HepG2 (cell line): ENCODE measurements at regions not wholly inside any gene's neighbourhood (a gene's known extent, or its start where the extent isn't known, plus 50 kb on each side); places are given as distances from the start of the nearest gene placed in this dataset.

Experiments used
- ATAC-seq: fragments of 200-7000 bp; cut with Tn5 transposase; 3 replicates; pipeline ENCODE4 v1.9.1; 2020; ENCODE audit warnings: mild to moderate bottlenecking, moderate library complexity
- BruUV-seq: library from RNA; stranded (reverse); fragments of 400-500 nt; replicated peaks from 2 replicates; lab custom pipeline; 2021; lab: Mats Ljungman, UMichigan
- CTCF ChIA-PET: fragments of 300-600 bp; formaldehyde crosslinking; extraction: SDS; loops from one replicate; lab custom pipeline; 2021; ENCODE audit warnings: low total read pairs, inconsistent platforms, low intra/inter-chr PET ratio; lab: Yijun Ruan, JAX
- POLR2A ChIA-PET: fragments of 350-600 bp; sonication (Branson Sonifier 250); formaldehyde crosslinking; loops from one replicate; lab custom pipeline; 2020; ENCODE audit warnings: antibody characterized with exemption, inconsistent platforms; lab: Yijun Ruan, JAX
- DNase-seq: peaks from one replicate; pipeline ENCODE4 v3.0.0-alpha.2; 2015; ENCODE audit warnings: low spot score
- FAIRE-seq: peaks from 3 replicates; lab custom pipeline; 2011; peaks lifted over from hg19 to GRCh38; lab: Jason Lieb, UNC
- H2AFZ ChIP-seq: one replicate; pipeline ENCODE4 v1.6.1; 2011; ENCODE audit warnings: low read length, inconsistent platforms
- H3K27ac ChIP-seq: fragments of 300-600 bp; 3 replicates; pipeline ENCODE4 v1.8.0; 2011; ENCODE audit warnings: mixed run types, mild to moderate bottlenecking, mixed read lengths, low read length, inconsistent platforms; ENCODE audit not compliant: insufficient read depth; ENCODE audit errors: extremely low read length
- H3K27me3 ChIP-seq, 2 experiments: fragments of 200-600 bp in 1 of 2; 2 replicates in 1 of 2; 3 replicates in 1 of 2; pipeline versions ENCODE4 v1.6.0 to v1.8.0; 2011; ENCODE audit warnings: low read length in 2 of 2, mild to moderate bottlenecking in 2 of 2, moderate library complexity in 2 of 2, inconsistent platforms in 1 of 2; ENCODE audit not compliant: insufficient read depth in 2 of 2, control insufficient read depth in 1 of 2
- H3K36me3 ChIP-seq, 2 experiments: fragments of 200-600 bp in 1 of 2; replicated peaks in 1 of 2; 2 replicates in 1 of 2; 3 replicates in 1 of 2; pipeline versions ENCODE4 v1.5.1 to v1.8.0; 2011; ENCODE audit warnings: low read length in 2 of 2, inconsistent platforms in 1 of 2; ENCODE audit not compliant: insufficient read depth in 2 of 2, control insufficient read depth in 1 of 2
- H3K4me1 ChIP-seq: 2 replicates; pipeline ENCODE4 v1.5.1; 2012; ENCODE audit warnings: low read length, inconsistent platforms; ENCODE audit not compliant: insufficient read depth
- H3K4me2 ChIP-seq: 2 replicates; pipeline ENCODE4 v1.6.0; 2011; ENCODE audit warnings: low read depth, low read length, inconsistent platforms
- H3K4me3 ChIP-seq, 3 experiments: fragments of 200-600 bp in 1 of 3; sonication (generic), shearing (Covaris generic) in 1 of 3; replicated peaks in 1 of 3; 2 replicates each; pipeline ENCODE4 v1.5.1; 2011 to 2016; ENCODE audit warnings: low read length in 3 of 3, inconsistent platforms in 2 of 3, low read depth in 2 of 3, mild to moderate bottlenecking in 2 of 3, control low read depth in 1 of 3, mixed read lengths in 1 of 3; ENCODE audit not compliant: insufficient read depth in 1 of 3
- H3K79me2 ChIP-seq: one replicate; pipeline ENCODE4 v1.6.1; 2011; ENCODE audit warnings: low read length, inconsistent platforms; ENCODE audit not compliant: insufficient read depth
- H3K9ac ChIP-seq: 2 replicates; pipeline ENCODE4 v1.6.0; 2011; ENCODE audit warnings: mild to moderate bottlenecking, low read depth, low read length, inconsistent platforms; ENCODE audit not compliant: insufficient read depth
- H3K9me3 ChIP-seq: 2 replicates; pipeline ENCODE4 v1.5.1; 2012; ENCODE audit warnings: mild to moderate bottlenecking, low read length
- H4K20me1 ChIP-seq: 2 replicates; pipeline ENCODE4 v1.6.0; 2011; ENCODE audit warnings: inconsistent platforms, mild to moderate bottlenecking, low read length, moderate library complexity; ENCODE audit not compliant: insufficient read depth
- ATF5 ChIP-seq: sonication (generic); formaldehyde crosslinking; IDR thresholded peaks from 2 replicates; pipeline ENCODE4 v1.4.0; 2020; ENCODE audit warnings: mild to moderate bottlenecking, low read depth, missing genetic modification reagents
- FOXP1 ChIP-seq, 2 experiments: fragments of 450-650 bp in 1 of 2; IDR thresholded peaks; 2 replicates each; pipeline ENCODE4 v1.6.1; 2017 to 2018; ENCODE audit warnings: antibody characterized with exemption in 1 of 2
- LCORL ChIP-seq, 2 experiments: fragments of 450-650 bp in 1 of 2; sonication (generic) in 1 of 2; formaldehyde crosslinking in 1 of 2; IDR thresholded peaks; 2 replicates each; pipeline versions ENCODE4 v1.5.0 to v1.6.1; 2017 to 2020; ENCODE audit warnings: antibody characterized with exemption in 1 of 2, missing genetic modification reagents in 1 of 2
- MIXL1 ChIP-seq: IDR thresholded peaks from 2 replicates; pipeline ENCODE4 v1.6.1; 2016
- NFYC ChIP-seq: IDR thresholded peaks from 2 replicates; pipeline ENCODE4 v1.6.1; 2016; ENCODE audit warnings: missing genetic modification reagents, missing compliant biosample characterization
- SMARCC2 ChIP-seq: fragments of 450-650 bp; IDR thresholded peaks from 2 replicates; pipeline ENCODE4 v1.6.1; 2017; ENCODE audit warnings: antibody characterized with exemption, mild to moderate bottlenecking
- SRSF4 ChIP-seq: fragments of 200-400 bp; formaldehyde crosslinking; IDR thresholded peaks from one replicate; pipeline ENCODE4 v1.6.1; 2018; ENCODE audit warnings: mild to moderate bottlenecking, low read depth, low read length, moderate library complexity; ENCODE audit not compliant: poor library complexity, severe bottlenecking
- ZFP82 ChIP-seq: sonication (generic); formaldehyde crosslinking; IDR thresholded peaks from 2 replicates; pipeline ENCODE4 v1.5.1; 2020; ENCODE audit warnings: mild to moderate bottlenecking, missing genetic modification reagents, borderline replicate concordance
- ZFP90 ChIP-seq: sonication (generic); formaldehyde crosslinking; IDR thresholded peaks from 2 replicates; pipeline ENCODE4 v1.8.0; 2022; ENCODE audit warnings: missing genetic modification reagents, mild to moderate bottlenecking, inconsistent platforms, borderline replicate concordance
- ZNF207 ChIP-seq: fragments of 450-650 bp; IDR thresholded peaks from 2 replicates; pipeline ENCODE4 v1.6.1; 2016; ENCODE audit warnings: antibody characterized with exemption, borderline replicate concordance
- ZNF704 ChIP-seq: sonication (generic); formaldehyde crosslinking; IDR thresholded peaks from 2 replicates; pipeline ENCODE4 v1.8.1; 2023; ENCODE audit warnings: mild to moderate bottlenecking, inconsistent platforms, moderate library complexity, missing genetic modification reagents, borderline replicate concordance
- ZNF781 ChIP-seq: sonication (generic); formaldehyde crosslinking; IDR thresholded peaks from 2 replicates; pipeline ENCODE4 v1.5.1; 2020; ENCODE audit warnings: borderline replicate concordance, mild to moderate bottlenecking, missing genetic modification reagents; ENCODE audit errors: not compliant biosample characterization
- ZNF792 ChIP-seq: IDR thresholded peaks from 2 replicates; pipeline ENCODE4 v1.6.1; 2016
- ZUFSP ChIP-seq: sonication (generic); formaldehyde crosslinking; IDR thresholded peaks from 2 replicates; pipeline ENCODE4 v1.9.0; 2021; ENCODE audit warnings: missing genetic modification reagents, mild to moderate bottlenecking, borderline replicate concordance
- WGBS: methylation state at CpG from one replicate; pipeline ENCODE4 v1.1.6; 2017; ENCODE audit warnings: low lambda C conversion rate; 5-methylcytosine and 5-hydroxymethylcytosine counted together
- in situ Hi-C: cut with HindIII; loops from 2 replicates; pipeline ENCODE4 v1.10.0; 2017; ENCODE audit warnings: low pct_unique_long_range_greater_than_20kb; ENCODE audit not compliant: extremely low pct_ligation_motif_present
- intact Hi-C: fragments of 100-400 bp; cut with micrococcal nuclease; formaldehyde crosslinking; loops from one replicate; pipeline ENCODE4 v1.10.0; 2022; ENCODE audit not compliant: unreplicated experiment
- TF ChIP-seq, protein P1 (sequence below): sonication (generic); formaldehyde crosslinking; IDR thresholded peaks from 2 replicates; pipeline ENCODE4 v1.5.0; 2020; ENCODE audit warnings: missing genetic modification reagents

DNA sequence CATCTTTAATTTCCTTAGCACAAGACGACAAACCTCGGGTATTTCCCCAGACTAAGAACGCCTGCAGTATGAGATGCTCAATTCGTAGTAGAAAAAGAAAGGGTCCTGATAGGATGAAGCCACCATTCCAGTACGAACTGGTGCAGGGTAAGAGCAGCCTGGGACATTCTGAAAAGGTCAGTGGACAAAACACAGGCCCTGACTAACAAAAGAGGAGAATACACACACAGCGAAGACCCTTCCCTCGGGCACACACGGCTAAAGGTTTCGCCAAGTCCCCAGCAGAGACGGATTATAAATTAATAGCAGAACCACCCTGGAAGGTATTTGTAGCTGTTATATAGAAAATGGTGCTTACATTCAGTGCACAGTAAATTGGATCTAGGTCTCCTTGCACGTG, 137.6 kb downstream of the SKIDA1 start (continued):
- TF ChIP-seq ZNF704 (CRISPR knock-in tag) (no peak), ZNF207 (no peak)

- FAIRE-seq: no peak
- 31% methylated on average over 5 of the region's 5 CpGs for WGBS
These were observed 139.4 kb downstream of the SKIDA1 start for GRCh38 chr10:21385996-21386585.

More at GRCh38 chr10:21385996-21386585, 139.4 kb downstream of the SKIDA1 start:
- Histone ChIP-seq H3K9ac (no peak overlapping the region), H2AFZ (no peak overlapping the region), H3K27me3 (peaks cover 2 to 25% of the 10 kb centered on the region in 2 experiments; a peak in 3 of 5 replicates), H3K4me1 (no peaks in the 10 kb centered on the region), H3K36me3 (no peaks in the 10 kb centered on the region), H3K9me3 (no peaks in the 10 kb centered on the region), H3K79me2 (no peaks in the 10 kb centered on the region), H4K20me1 (no peaks in the 10 kb centered on the region), H3K27ac (no peak overlapping the region), H3K4me2 (no peak overlapping the region), H3K4me3 (no peak overlapping the region)
- intact Hi-C loops: no loop called here
- ChIA-PET POLR2A (no interaction called here), CTCF (no interaction called here)
- TF ChIP-seq ZNF792 (CRISPR knock-in tag) (no peak), ZFP82 (CRISPR knock-in tag) (no peak), ATF5 (CRISPR knock-in tag) (no peak), SRSF4 (no peak), ZUFSP (CRISPR knock-in tag) (no peak), ZFP90 (CRISPR knock-in tag) (no peak), SMARCC2 (no peak), FOXP1 (IDR thresholded peaks at IDR 0.05) (no peak), FOXP1 (CRISPR knock-in tag; IDR thresholded peaks at IDR 0.05) (no peak), ZNF781 (CRISPR knock-in tag) (no peak), NFYC (CRISPR knock-in tag) (no peak), LCORL (IDR thresholded peaks at IDR 0.05) (no peak), LCORL (CRISPR knock-in tag; IDR thresholded peaks at IDR 0.05) (no peak), MIXL1 (CRISPR knock-in tag) (no peak)
- TF ChIP-seq, protein P1, sequence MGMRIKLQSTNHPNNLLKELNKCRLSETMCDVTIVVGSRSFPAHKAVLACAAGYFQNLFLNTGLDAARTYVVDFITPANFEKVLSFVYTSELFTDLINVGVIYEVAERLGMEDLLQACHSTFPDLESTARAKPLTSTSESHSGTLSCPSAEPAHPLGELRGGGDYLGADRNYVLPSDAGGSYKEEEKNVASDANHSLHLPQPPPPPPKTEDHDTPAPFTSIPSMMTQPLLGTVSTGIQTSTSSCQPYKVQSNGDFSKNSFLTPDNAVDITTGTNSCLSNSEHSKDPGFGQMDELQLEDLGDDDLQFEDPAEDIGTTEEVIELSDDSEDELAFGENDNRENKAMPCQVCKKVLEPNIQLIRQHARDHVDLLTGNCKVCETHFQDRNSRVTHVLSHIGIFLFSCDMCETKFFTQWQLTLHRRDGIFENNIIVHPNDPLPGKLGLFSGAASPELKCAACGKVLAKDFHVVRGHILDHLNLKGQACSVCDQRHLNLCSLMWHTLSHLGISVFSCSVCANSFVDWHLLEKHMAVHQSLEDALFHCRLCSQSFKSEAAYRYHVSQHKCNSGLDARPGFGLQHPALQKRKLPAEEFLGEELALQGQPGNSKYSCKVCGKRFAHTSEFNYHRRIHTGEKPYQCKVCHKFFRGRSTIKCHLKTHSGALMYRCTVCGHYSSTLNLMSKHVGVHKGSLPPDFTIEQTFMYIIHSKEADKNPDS (CRISPR knock-in tag): no peak
- in situ Hi-C loops: no loop called here
- BruUV-seq: no TSS peak
- no peak for DNase-seq
- no peak for ATAC-seq
